Hepatocyte (in vitro differentiated cells): ENCODE measurements at regions not wholly inside any gene's neighbourhood (a gene's known extent, or its start where the extent isn't known, plus 50 kb on each side); places are given as distances from the start of the nearest gene placed in this dataset.

Source experiments
- DNase-seq: peaks from one replicate; pipeline ENCODE4 v3.0.0-alpha.2; 2016; ENCODE audit warnings: low spot score
- H2AFZ ChIP-seq: fragments of 200-600 bp; sonication (generic); 2 replicates; pipeline ENCODE4 v1.6.0; 2016; ENCODE audit warnings: antibody characterized with exemption, mild to moderate bottlenecking
- H3K27ac ChIP-seq: fragments of 200-600 bp; sonication (generic); 2 replicates; pipeline ENCODE4 v1.5.1; 2016; ENCODE audit warnings: mild to moderate bottlenecking
- H3K27me3 ChIP-seq: fragments of 200-600 bp; sonication (generic); 2 replicates; pipeline ENCODE4 v1.6.1; 2016
- H3K36me3 ChIP-seq: fragments of 200-600 bp; sonication (generic); replicated peaks from 2 replicates; pipeline ENCODE4 v1.5.1; 2016; ENCODE audit warnings: low read depth; ENCODE audit not compliant: insufficient read depth
- H3K4me1 ChIP-seq: fragments of 200-600 bp; sonication (generic); 2 replicates; pipeline ENCODE4 v1.5.1; 2016; ENCODE audit warnings: mild to moderate bottlenecking, moderate library complexity; ENCODE audit not compliant: insufficient read depth
- H3K4me2 ChIP-seq: fragments of 200-600 bp; sonication (generic); 2 replicates; pipeline ENCODE4 v1.6.0; 2016
- H3K4me3 ChIP-seq: fragments of 200-600 bp; sonication (generic); 2 replicates; pipeline ENCODE4 v1.5.1; 2016; ENCODE audit warnings: mild to moderate bottlenecking
- H3K79me2 ChIP-seq: fragments of 200-600 bp; sonication (generic); 2 replicates; pipeline ENCODE4 v1.6.0; 2017; ENCODE audit warnings: mild to moderate bottlenecking
- H3K9me2 ChIP-seq: fragments of 200-600 bp; sonication (generic); replicated peaks from 2 replicates; pipeline ENCODE4 v1.6.0; 2017; ENCODE audit warnings: mild to moderate bottlenecking; ENCODE audit not compliant: insufficient read depth
- H3K9me3 ChIP-seq: fragments of 200-600 bp; sonication (generic); 2 replicates; pipeline ENCODE4 v1.5.1; 2016; ENCODE audit warnings: low read depth, mild to moderate bottlenecking
- H4K20me1 ChIP-seq: fragments of 200-600 bp; sonication (generic); 2 replicates; pipeline ENCODE4 v1.6.0; 2016; ENCODE audit warnings: mild to moderate bottlenecking; ENCODE audit not compliant: insufficient read depth, poor library complexity, severe bottlenecking
- EZH2 ChIP-seq: fragments of 200-600 bp; sonication (generic); IDR thresholded peaks from 2 replicates; pipeline ENCODE4 v1.6.1; 2016; ENCODE audit warnings: antibody characterized with exemption, mild to moderate bottlenecking, borderline replicate concordance
- EZH2phosphoT487 ChIP-seq: fragments of 200-600 bp; sonication (generic); IDR thresholded peaks from one replicate; pipeline ENCODE4 v1.6.1; 2018; ENCODE audit warnings: antibody characterized with exemption, mild to moderate bottlenecking, low read depth, moderate library complexity; ENCODE audit not compliant: unreplicated experiment, severe bottlenecking
- WGBS: methylation state at CpG from one replicate; pipeline ENCODE4 v1.1.6; 2016; ENCODE audit warnings: low lambda C conversion rate; ENCODE audit errors: missing lambda C conversion rate; 5-methylcytosine and 5-hydroxymethylcytosine counted together
- TF ChIP-seq, protein P1 (sequence below): fragments of 200-600 bp; sonication (generic); IDR thresholded peaks from 2 replicates; pipeline ENCODE4 v1.5.1; 2016; ENCODE audit warnings: antibody characterized with exemption, mild to moderate bottlenecking; ENCODE audit not compliant: poor library complexity

DNA sequence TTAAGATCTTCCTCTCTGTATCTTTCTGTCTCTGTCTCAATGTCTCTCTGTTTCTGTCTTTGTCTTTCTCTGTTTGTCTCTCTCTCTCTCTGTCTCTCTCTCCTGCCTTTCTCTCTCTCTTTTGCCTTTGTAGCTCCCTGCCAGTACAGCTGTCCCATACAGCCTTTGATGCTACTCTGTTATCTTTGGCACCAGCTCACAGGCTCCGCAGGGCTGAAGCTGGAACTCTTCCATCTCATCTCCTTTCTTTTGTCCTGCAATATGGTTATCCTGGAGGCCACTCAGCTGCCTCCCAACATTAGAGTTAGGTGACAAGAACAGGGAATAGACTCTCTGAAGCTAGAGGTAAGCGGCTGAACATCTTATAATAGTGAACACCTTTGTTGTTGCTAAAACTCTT, 354.3 kb upstream of the NEGR1 start:
- H3K4me3 ChIP-seq, result no peak overlapping the region
- TF ChIP-seq, protein P1, sequence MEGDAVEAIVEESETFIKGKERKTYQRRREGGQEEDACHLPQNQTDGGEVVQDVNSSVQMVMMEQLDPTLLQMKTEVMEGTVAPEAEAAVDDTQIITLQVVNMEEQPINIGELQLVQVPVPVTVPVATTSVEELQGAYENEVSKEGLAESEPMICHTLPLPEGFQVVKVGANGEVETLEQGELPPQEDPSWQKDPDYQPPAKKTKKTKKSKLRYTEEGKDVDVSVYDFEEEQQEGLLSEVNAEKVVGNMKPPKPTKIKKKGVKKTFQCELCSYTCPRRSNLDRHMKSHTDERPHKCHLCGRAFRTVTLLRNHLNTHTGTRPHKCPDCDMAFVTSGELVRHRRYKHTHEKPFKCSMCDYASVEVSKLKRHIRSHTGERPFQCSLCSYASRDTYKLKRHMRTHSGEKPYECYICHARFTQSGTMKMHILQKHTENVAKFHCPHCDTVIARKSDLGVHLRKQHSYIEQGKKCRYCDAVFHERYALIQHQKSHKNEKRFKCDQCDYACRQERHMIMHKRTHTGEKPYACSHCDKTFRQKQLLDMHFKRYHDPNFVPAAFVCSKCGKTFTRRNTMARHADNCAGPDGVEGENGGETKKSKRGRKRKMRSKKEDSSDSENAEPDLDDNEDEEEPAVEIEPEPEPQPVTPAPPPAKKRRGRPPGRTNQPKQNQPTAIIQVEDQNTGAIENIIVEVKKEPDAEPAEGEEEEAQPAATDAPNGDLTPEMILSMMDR, result no peak
- TF ChIP-seq EZH2 (no peak), EZH2phosphoT487 (no peak)
- no peak overlapping the region for H3K27ac ChIP-seq
- H3K27me3 ChIP-seq, result no peaks in the 10 kb centered on the region
- H3K4me2 ChIP-seq, result no peak overlapping the region
- DNase-seq, result no peak
- no peaks in the 10 kb centered on the region for H3K36me3 ChIP-seq
- no peaks in the 10 kb centered on the region for H4K20me1 ChIP-seq
- H3K79me2 ChIP-seq, result no peaks in the 10 kb centered on the region
- no peaks in the 10 kb centered on the region for H3K4me1 ChIP-seq
- no peak overlapping the region for H2AFZ ChIP-seq
- WGBS, result 79% methylated on average over 2 of the region's 2 CpGs
- H3K9me3 ChIP-seq, result no peaks in the 10 kb centered on the region
- H3K9me2 ChIP-seq, result no peaks in the 10 kb centered on the region

GRCh38 chr1:72635719-72636118, 353.4 kb upstream of the NEGR1 start:
- Histone ChIP-seq H3K4me3 (no peak overlapping the region), H2AFZ (no peak overlapping the region), H3K9me2 (no peaks in the 10 kb centered on the region), H4K20me1 (no peaks in the 10 kb centered on the region), H3K4me2 (no peak overlapping the region), H3K4me1 (no peaks in the 10 kb centered on the region), H3K9me3 (no peaks in the 10 kb centered on the region), H3K27me3 (no peaks in the 10 kb centered on the region), H3K36me3 (no peaks in the 10 kb centered on the region), H3K27ac (no peak overlapping the region), H3K79me2 (no peaks in the 10 kb centered on the region)
- DNase-seq, result no peak
- TF ChIP-seq, protein P1, result no peak
- TF ChIP-seq EZH2 (no peak), EZH2phosphoT487 (no peak)
- 73% methylated on average over 4 of the region's 5 CpGs for WGBS

- no peak overlapping the region for H2AFZ ChIP-seq
- DNase-seq, result no peak
- H3K27me3 ChIP-seq, result no peaks in the 10 kb centered on the region
- WGBS, result 85% methylated on average over 3 of the region's 3 CpGs
- no peaks in the 10 kb centered on the region for H3K79me2 ChIP-seq
- no peak overlapping the region for H3K27ac ChIP-seq
- no peak overlapping the region for H3K4me3 ChIP-seq
- no peak overlapping the region for H3K4me2 ChIP-seq
- no peaks in the 10 kb centered on the region for H4K20me1 ChIP-seq
- H3K36me3 ChIP-seq, result no peaks in the 10 kb centered on the region
- H3K4me1 ChIP-seq, result no peaks in the 10 kb centered on the region
- H3K9me3 ChIP-seq, result no peaks in the 10 kb centered on the region
- TF ChIP-seq EZH2 (no peak), EZH2phosphoT487 (no peak)
- TF ChIP-seq, protein P1, result no peak
- no peaks in the 10 kb centered on the region for H3K9me2 ChIP-seq
Measured at GRCh38 chr1:72634946-72635345, 352.6 kb upstream of the NEGR1 start.

GRCh38 chr1:72631449-72631848, 349.1 kb upstream of the NEGR1 start:
- Histone ChIP-seq H3K9me3 (no peaks in the 10 kb centered on the region), H3K9me2 (no peaks in the 10 kb centered on the region), H2AFZ (no peak overlapping the region), H3K27ac (no peak overlapping the region), H3K27me3 (no peaks in the 10 kb centered on the region), H3K4me1 (no peaks in the 10 kb centered on the region), H3K36me3 (no peaks in the 10 kb centered on the region), H3K4me3 (no peak overlapping the region), H3K79me2 (no peaks in the 10 kb centered on the region), H4K20me1 (no peaks in the 10 kb centered on the region), H3K4me2 (no peak overlapping the region)
- DNase-seq, result no peak
- WGBS, result 63% methylated on average over 2 of the region's 2 CpGs
- TF ChIP-seq EZH2phosphoT487 (no peak), EZH2 (no peak)
- TF ChIP-seq, protein P1, result no peak
